ENCODE measurements at regions not wholly inside any gene's neighbourhood (a gene's known extent, or its start where the extent isn't known, plus 50 kb on each side); places are given as distances from the start of the nearest gene placed in this dataset.

DNA sequence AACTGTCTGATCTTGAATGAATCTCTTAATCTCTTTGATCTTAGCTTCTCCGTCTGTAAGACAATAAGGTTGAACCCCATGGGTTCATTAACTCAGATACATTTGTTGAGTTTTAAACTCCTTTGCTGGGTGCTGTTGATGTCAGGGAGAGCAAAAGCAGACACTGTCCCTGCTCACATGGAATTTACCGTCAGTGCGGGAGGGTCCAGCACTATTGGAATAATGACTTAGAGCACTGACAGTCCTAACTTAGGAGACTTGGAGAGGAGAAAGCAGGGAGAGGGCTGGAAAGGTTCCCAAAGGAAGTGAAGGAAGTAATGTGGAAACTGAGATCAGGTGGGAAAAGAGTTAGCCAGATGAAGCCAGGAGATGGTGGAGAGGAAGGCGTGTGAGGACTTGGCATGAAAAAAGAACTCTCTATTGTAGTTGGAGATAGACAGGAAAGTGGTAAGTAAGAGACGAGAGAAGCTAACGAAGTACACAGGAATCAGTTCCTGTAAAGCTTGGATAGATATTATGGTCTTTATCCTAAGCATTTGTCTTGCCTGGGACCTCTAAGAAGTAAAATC lies 141.4 kb upstream of the SERTAD2 start:
- no peak overlapping the region for H4K91ac ChIP-seq (ENCODE audit: insufficient read depth, low read depth, low read length)
- H3K9ac ChIP-seq (ENCODE audit: low read depth, low read length), result no peak overlapping the region
- no peak overlapping the region for H2AK5ac ChIP-seq (ENCODE audit: low read depth, low read length)
- peaks cover 5% of the 10 kb centered on the region for H3K27me3 ChIP-seq (ENCODE audit: control insufficient read depth, insufficient read depth, low read length)
- 95% methylated on average over 4 of the region's 6 CpGs; no CpG with 5 or more reads in 1 of the 2 experiments for WGBS, 2 experiments (ENCODE audit: extremely low coverage in 2 of 2, insufficient read length in 1 of 2)
- no peak overlapping the region for H3K23ac ChIP-seq (ENCODE audit: low read depth, low read length)
- H2BK15ac ChIP-seq (ENCODE audit: low read depth, low read length), result 0 out of 3 replicates have a peak overlapping the region, but pooled peaks have one; percentile 45
- ChIA-PET POLR2A (ENCODE audit: unreplicated experiment) (no interaction called here), CTCF (no interaction called here)
- H3K9me1 ChIP-seq (ENCODE audit: insufficient read depth, low read length), result peaks cover 3% of the 10 kb centered on the region; the same call in 1 of the 2 replicates
- dilution Hi-C loops (cut with HindIII; ENCODE audit: low sequenced_read_pairs, unreplicated experiment) (no loop called here), intact Hi-C loops (cut with micrococcal nuclease) (no loop called here), in situ Hi-C loops (cut with MboI; ENCODE audit: low sequenced_read_pairs) (no loop called here)
- no peaks in the 10 kb centered on the region for H3K9me3 ChIP-seq (ENCODE audit: control insufficient read depth, insufficient read depth, low read length)
- H3K4me1 ChIP-seq (ENCODE audit: control insufficient read depth, insufficient read depth, low read length), result peaks cover 12% of the 10 kb centered on the region
- DNase-seq (no peak), ATAC-seq (ENCODE audit: low read depth) (no peak)
- H2BK120ac ChIP-seq (ENCODE audit: low read depth, low read length), result no peak overlapping the region
- H4K20me1 ChIP-seq (ENCODE audit: insufficient read depth, low read length), result no peaks in the 10 kb centered on the region
- no peak overlapping the region for H3K27ac ChIP-seq (ENCODE audit: insufficient read depth, low read length)
- no peak overlapping the region for H3K4me2 ChIP-seq (ENCODE audit: low read depth, low read length)
- TF ChIP-seq, protein P1, sequence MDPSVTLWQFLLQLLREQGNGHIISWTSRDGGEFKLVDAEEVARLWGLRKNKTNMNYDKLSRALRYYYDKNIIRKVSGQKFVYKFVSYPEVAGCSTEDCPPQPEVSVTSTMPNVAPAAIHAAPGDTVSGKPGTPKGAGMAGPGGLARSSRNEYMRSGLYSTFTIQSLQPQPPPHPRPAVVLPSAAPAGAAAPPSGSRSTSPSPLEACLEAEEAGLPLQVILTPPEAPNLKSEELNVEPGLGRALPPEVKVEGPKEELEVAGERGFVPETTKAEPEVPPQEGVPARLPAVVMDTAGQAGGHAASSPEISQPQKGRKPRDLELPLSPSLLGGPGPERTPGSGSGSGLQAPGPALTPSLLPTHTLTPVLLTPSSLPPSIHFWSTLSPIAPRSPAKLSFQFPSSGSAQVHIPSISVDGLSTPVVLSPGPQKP (IDR thresholded peaks at IDR 0.05; ENCODE audit: borderline replicate concordance, low read depth, low read length), result no peak
- TF ChIP-seq NFE2L2 (IDR thresholded peaks at IDR 0.05; ENCODE audit: low read depth, low read length) (no peak), RAD21 (IDR thresholded peaks at IDR 0.05; ENCODE audit: low read length) (no peak), BHLHE40 (IDR thresholded peaks at IDR 0.05; ENCODE audit: low read depth, low read length) (no peak), CHD1 (IDR thresholded peaks at IDR 0.05; ENCODE audit: low read depth, low read length) (no peak), MAZ (IDR thresholded peaks at IDR 0.05; ENCODE audit: borderline replicate concordance, low read depth, low read length) (no peak), RFX5 (IDR thresholded peaks at IDR 0.05; ENCODE audit: low read depth, low read length) (no peak), CEBPB (IDR thresholded peaks at IDR 0.05; ENCODE audit: low read depth, low read length) (no peak), POLR2A (IDR thresholded peaks at IDR 0.05; ENCODE audit: low read depth, low read length) (no peak), MAFK (IDR thresholded peaks at IDR 0.05; ENCODE audit: low read depth, low read length) (no peak), SMC3 (IDR thresholded peaks at IDR 0.05; ENCODE audit: low read depth, low read length) (no peak), MXI1 (IDR thresholded peaks at IDR 0.05; ENCODE audit: borderline replicate concordance, low read depth, low read length) (no peak), RCOR1 (IDR thresholded peaks at IDR 0.05; ENCODE audit: insufficient replicate concordance, low read length) (no peak), FOS (IDR thresholded peaks at IDR 0.05; ENCODE audit: low read depth, low read length) (no peak)
- TF ChIP-seq, protein P2, sequence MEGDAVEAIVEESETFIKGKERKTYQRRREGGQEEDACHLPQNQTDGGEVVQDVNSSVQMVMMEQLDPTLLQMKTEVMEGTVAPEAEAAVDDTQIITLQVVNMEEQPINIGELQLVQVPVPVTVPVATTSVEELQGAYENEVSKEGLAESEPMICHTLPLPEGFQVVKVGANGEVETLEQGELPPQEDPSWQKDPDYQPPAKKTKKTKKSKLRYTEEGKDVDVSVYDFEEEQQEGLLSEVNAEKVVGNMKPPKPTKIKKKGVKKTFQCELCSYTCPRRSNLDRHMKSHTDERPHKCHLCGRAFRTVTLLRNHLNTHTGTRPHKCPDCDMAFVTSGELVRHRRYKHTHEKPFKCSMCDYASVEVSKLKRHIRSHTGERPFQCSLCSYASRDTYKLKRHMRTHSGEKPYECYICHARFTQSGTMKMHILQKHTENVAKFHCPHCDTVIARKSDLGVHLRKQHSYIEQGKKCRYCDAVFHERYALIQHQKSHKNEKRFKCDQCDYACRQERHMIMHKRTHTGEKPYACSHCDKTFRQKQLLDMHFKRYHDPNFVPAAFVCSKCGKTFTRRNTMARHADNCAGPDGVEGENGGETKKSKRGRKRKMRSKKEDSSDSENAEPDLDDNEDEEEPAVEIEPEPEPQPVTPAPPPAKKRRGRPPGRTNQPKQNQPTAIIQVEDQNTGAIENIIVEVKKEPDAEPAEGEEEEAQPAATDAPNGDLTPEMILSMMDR (conservative IDR thresholded peaks at IDR 0.05; ENCODE audit: low read depth, low read length), result no peak
- TF ChIP-seq, protein P3, sequence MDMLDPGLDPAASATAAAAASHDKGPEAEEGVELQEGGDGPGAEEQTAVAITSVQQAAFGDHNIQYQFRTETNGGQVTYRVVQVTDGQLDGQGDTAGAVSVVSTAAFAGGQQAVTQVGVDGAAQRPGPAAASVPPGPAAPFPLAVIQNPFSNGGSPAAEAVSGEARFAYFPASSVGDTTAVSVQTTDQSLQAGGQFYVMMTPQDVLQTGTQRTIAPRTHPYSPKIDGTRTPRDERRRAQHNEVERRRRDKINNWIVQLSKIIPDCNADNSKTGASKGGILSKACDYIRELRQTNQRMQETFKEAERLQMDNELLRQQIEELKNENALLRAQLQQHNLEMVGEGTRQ (IDR thresholded peaks at IDR 0.05; ENCODE audit: low read depth, low read length), result no peak
- H4K5ac ChIP-seq (ENCODE audit: low read depth, low read length), result no peak overlapping the region
- H2AFZ ChIP-seq (replicated peaks; ENCODE audit: low read length, poor library complexity), result no peak overlapping the region
- H2BK5ac ChIP-seq (ENCODE audit: low read depth, low read length, poor library complexity, severe bottlenecking), result no peak overlapping the region
- H3K14ac ChIP-seq (replicated peaks; ENCODE audit: low read depth, low read length), result no peak overlapping the region
- H4K8ac ChIP-seq (ENCODE audit: low read depth in 2 of 2, low read length in 2 of 2), result no peak overlapping the region
- peak overlapping the region; percentile 5; the same call in 1 of the 2 replicates for H2BK20ac ChIP-seq (ENCODE audit: low read depth, low read length)
- H2AK9ac ChIP-seq (replicated peaks; ENCODE audit: low read depth, low read length, poor library complexity), result no peak overlapping the region
- no peak overlapping the region for H3K18ac ChIP-seq (ENCODE audit: low read depth, low read length)
- BruUV-seq (replicated peaks), result no TSS peak
- no peak overlapping the region for H3K4ac ChIP-seq (ENCODE audit: low read depth, low read length)
- no peaks in the 10 kb centered on the region for H3K36me3 ChIP-seq (ENCODE audit: control insufficient read depth, insufficient read depth, low read length)
- H3K79me1 ChIP-seq (ENCODE audit: low read depth in 1 of 2, low read length in 2 of 2), result no peaks in the 10 kb centered on the region
- H3K56ac ChIP-seq (ENCODE audit: extremely low read depth, insufficient read depth, low read length), result no peak overlapping the region
- H3K4me3 ChIP-seq (ENCODE audit: insufficient read depth, low read depth, low read length), result no peak overlapping the region

Measured in IMR-90 (cell line).